HG03159 (cell line): ENCODE measurements at regions not wholly inside any gene's neighbourhood (a gene's known extent, or its start where the extent isn't known, plus 50 kb on each side); places are given as distances from the start of the nearest gene placed in this dataset.

ENCODE experiments used
- ATAC-seq: cut with Tn5 transposase; IDR thresholded peaks from one replicate; pipeline ENCODE4 v1.9.1; 2021; ENCODE audit warnings: mild to moderate bottlenecking, moderate library complexity; ENCODE audit not compliant: unreplicated experiment

DNA sequence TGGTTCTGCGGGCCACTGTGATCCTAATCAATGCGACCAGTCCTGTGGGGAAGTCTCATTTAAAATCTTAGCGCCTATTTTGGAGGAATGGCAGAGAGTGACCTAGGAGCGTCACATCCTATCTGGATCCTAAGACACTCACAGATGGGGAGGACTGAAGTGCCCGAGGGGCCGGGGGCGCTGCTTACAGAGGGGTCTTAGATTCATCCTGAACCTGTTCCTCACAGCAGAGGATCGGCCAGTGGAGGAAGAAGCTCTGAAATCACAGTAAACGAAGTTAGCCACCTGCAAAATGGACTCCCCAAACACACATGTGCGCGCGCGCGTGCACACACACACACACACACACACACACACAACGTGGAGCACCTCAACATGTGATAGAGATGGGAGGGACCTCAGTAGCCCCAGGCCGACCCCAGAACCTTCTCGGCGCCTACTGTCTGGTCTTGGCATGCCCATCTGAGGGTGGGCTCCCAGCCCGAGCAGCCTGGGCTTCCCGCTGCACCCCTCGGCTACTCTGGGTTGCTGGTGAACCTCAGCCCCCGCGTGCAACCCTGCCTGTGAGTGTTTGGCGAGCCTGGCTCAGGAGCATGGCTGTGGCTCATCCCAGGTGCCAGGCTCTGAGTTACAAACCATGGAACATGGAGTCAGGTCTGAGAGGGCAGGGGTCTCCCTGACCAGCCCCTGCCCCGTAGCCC lies 613.3 kb downstream of the TBC1D22A start:
- ATAC-seq: no peak

- ATAC-seq: no peak
Measured at GRCh38 chr22:47374901-47375575, 612.6 kb downstream of the TBC1D22A start.

- ATAC-seq: no peak
Measured at GRCh38 chr22:47374273-47374771, 611.9 kb downstream of the TBC1D22A start.

GRCh38 chr22:47373648-47374272 lies 611.3 kb downstream of the TBC1D22A start:
- no peak for ATAC-seq

- ATAC-seq: no peak
Measured at GRCh38 chr22:47372596-47373385, 610.3 kb downstream of the TBC1D22A start.

- ATAC-seq: no peak
Measured at GRCh38 chr22:47372111-47372581, 609.7 kb downstream of the TBC1D22A start.

DNA sequence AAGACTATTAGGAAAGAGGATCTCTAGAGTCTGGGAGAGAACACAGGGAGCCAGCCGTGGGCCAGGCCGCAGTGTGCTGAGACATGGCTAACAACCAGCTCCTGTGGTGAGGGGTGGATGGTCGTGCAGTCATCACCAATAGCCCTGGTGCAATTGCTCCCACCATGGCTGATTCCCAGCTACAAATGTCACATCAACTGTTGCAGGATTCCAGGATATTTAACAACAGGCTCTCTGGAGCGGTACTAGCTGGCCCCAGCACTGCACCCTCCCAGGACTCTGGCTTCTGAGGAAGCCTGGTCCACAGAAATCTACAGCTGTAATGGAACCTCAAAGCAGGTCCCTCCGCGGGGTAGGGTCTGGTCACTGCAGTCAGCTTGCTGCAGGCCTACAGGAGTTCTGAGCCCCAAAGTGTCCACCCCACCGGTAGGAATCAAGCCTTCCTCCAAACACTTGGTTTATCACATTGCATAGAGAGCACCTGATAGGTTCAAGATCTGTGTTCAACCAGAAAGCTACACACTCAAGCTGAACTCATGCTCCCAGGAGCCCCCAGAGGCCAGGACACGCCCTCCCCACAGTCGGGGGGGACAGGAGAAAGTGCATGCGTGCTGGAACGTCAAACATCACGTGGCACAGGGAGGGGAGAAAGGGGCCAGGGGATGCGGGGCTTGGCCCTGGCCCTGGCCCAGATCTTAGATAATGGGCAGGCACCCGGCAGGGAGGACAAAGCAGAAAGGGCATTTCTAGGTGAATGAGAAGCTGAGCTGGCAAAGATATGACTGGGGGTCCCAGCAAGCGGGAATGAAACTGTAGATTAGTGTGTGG lies 609.0 kb downstream of the TBC1D22A start:
- no peak for ATAC-seq

- ATAC-seq: no peak
Measured at GRCh38 chr22:47370448-47371262, 608.2 kb downstream of the TBC1D22A start.

- no peak for ATAC-seq
Measured at GRCh38 chr22:47369431-47370015, 607.1 kb downstream of the TBC1D22A start.

- no peak for ATAC-seq
Measured at GRCh38 chr22:47369020-47369419, 606.6 kb downstream of the TBC1D22A start.

- no peak for ATAC-seq
Measured at GRCh38 chr22:47367993-47368945, 605.8 kb downstream of the TBC1D22A start.

DNA sequence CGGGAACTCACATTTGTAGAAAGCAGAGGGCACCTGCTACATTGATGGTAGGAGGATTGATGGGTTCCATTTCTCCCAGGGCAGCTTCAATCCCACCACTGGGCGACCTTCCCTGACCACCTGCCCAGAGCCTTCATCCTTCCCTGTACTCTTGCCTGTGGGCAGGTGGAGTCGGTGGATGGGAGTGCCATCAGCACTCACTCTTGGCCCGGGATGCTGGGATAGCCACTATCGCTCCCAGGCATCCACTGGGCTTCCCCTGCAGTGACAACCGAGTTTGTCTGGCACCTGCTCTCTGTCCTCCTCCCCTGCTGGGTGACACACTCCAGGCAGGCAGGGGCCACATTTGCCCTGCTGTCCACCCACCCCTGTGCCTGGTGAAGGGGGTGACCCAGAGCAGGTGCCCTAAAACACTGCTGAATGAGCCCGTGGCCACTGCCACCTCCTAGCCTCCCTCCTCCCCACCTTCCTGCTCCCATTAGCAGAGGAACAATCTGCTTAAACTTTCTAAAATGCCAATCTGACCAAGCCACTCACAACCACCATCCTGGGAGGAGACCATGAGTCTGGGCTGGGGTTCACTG lies 604.7 kb downstream of the TBC1D22A start:
- ATAC-seq: no peak

DNA sequence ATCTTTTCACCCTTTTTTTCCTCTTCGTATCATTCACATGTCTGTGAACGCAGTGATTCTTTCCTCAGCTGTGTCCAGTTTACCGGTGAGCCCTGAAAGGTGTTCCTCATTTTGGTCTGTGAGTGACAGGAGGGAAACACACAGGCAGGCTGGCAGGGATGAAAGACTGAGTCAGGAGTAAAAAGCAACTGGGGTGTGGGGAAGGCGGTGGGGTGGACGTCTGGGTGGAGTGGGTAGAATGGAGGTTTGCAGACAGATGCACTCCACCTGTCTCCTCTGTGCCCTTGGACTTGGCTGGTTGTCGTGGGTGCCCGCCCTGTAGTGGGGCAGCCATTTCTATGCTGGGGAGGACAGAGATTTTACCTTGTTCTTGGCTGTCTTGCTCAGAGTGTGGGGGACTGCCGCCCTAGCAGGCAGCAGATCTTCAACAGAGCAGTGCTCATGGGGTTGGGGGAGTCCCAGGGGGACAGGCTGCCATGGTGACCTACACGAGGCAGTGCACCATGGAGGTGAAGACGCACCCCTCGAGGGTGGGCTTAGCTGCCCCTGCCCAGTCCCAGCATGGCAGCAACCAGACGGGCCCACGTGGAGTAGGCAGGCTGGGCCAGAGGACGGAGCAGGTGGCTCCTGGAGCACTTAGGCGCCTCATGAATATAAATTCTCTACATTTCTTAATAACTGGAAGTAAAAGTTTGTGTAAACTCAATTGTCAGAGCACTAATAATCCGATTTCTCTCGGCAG lies 603.7 kb downstream of the TBC1D22A start:
- no peak for ATAC-seq

- no peak for ATAC-seq
Measured at GRCh38 chr22:47361247-47361646, 598.8 kb downstream of the TBC1D22A start.

DNA sequence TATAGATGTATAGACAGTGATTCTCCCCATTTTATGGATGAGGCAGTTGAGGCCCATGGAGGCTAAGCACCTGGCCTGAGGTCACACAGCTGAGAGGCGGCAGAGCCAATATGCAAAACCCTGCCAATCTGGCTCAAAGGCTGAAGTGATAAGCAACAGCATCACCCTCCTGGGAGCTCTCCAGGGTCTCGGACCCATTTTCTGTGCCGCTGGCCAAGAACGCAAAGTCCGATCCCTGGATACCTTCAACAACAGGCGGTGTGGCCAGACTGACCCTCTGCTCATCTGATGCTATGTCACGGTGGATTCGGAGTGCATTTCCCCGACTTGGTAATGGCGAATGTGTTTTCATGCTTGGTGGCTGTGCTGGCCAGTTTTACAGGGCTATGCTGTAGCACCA lies 595.0 kb downstream of the TBC1D22A start:
- ATAC-seq: no peak

DNA sequence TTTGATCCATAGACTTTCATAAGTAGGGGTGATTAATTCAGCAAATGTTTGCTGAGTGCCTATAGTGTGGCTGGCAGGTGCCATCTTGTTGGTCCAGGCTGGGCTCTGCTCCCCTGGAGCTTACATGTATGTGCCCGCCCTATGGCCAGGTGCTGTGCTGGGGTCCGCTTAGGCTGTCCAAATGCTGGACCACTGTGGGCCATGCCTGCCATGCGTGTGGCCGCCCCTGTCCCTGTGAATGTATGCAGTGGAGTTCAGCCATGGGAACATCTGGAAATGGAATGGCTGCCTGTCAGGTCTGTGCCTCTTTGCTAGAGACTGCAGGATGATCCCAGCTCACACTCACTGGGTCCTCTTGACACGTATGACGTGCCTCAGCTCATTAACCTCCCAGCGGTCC lies 594.6 kb downstream of the TBC1D22A start:
- no peak for ATAC-seq

- ATAC-seq: no peak
Measured at GRCh38 chr22:47356511-47357011, 594.1 kb downstream of the TBC1D22A start.
